HG03558 (cell line): ENCODE measurements at regions not wholly inside any gene's neighbourhood (a gene's known extent, or its start where the extent isn't known, plus 50 kb on each side); places are given as distances from the start of the nearest gene placed in this dataset.
"Not testable (repeated sequence)": the region's sequence is repeated elsewhere in the genome, so short reads cannot be mapped to it uniquely, and the experiment has no call there.

Experiments used
- ATAC-seq: cut with Tn5 transposase; IDR thresholded peaks from one replicate; pipeline ENCODE4 v1.9.1; 2021; ENCODE audit warnings: moderate number of reproducible peaks; ENCODE audit not compliant: unreplicated experiment; ENCODE audit errors: extremely low read depth

- ATAC-seq = no peak
Observed at GRCh38 chr2:56763683-56764082, 579.9 kb downstream of the CCDC85A start.

GRCh38 chr2:56768973-56769372, 585.2 kb downstream of the CCDC85A start:
- no peak for ATAC-seq

- ATAC-seq = no peak
Observed at GRCh38 chr2:56770490-56770889, 586.7 kb downstream of the CCDC85A start.

GRCh38 chr2:56784046-56784445, 600.3 kb downstream of the CCDC85A start:
- ATAC-seq = no peak

GRCh38 chr2:56801214-56801613, 617.4 kb downstream of the CCDC85A start:
- no peak for ATAC-seq

GRCh38 chr2:56801770-56802169, 618.0 kb downstream of the CCDC85A start:
- no peak for ATAC-seq

GRCh38 chr2:56803596-56803995, 619.8 kb downstream of the CCDC85A start:
- no peak for ATAC-seq

GRCh38 chr2:56806924-56807323, 623.1 kb downstream of the CCDC85A start:
- no peak for ATAC-seq

GRCh38 chr2:56807861-56808260, 624.1 kb downstream of the CCDC85A start:
- ATAC-seq = no peak

- ATAC-seq = no peak
Observed at GRCh38 chr2:56811401-56811800, 627.6 kb downstream of the CCDC85A start.

- no peak for ATAC-seq
Observed at GRCh38 chr2:56812432-56812831, 628.6 kb downstream of the CCDC85A start.

- no peak for ATAC-seq
Observed at GRCh38 chr2:56813490-56813889, 629.7 kb downstream of the CCDC85A start.

GRCh38 chr2:56816666-56817065, 632.9 kb downstream of the CCDC85A start:
- ATAC-seq = no peak

GRCh38 chr2:56831780-56832179, 648.0 kb downstream of the CCDC85A start:
- no peak for ATAC-seq

GRCh38 chr2:56834686-56835085, 650.9 kb downstream of the CCDC85A start:
- no peak for ATAC-seq

- ATAC-seq = not testable (repeated sequence)
Observed at GRCh38 chr2:56840009-56840408, 656.2 kb downstream of the CCDC85A start.

- ATAC-seq = no peak
Observed at GRCh38 chr2:56860991-56861390, 677.2 kb downstream of the CCDC85A start.

GRCh38 chr2:56871644-56872043, 687.9 kb downstream of the CCDC85A start:
- ATAC-seq = no peak

GRCh38 chr2:56874717-56875116, 690.9 kb downstream of the CCDC85A start:
- ATAC-seq = no peak

GRCh38 chr2:56889738-56890137, 705.9 kb downstream of the CCDC85A start:
- no peak for ATAC-seq

GRCh38 chr2:56892382-56892781, 708.6 kb downstream of the CCDC85A start:
- ATAC-seq = no peak

- ATAC-seq = no peak
Observed at GRCh38 chr2:56898986-56899385, 715.2 kb downstream of the CCDC85A start.

- no peak for ATAC-seq
Observed at GRCh38 chr2:56912490-56912889, 728.7 kb downstream of the CCDC85A start.
